Left ventricle myocardium superior (tissue), 1 donor: ENCODE measurements at regions not wholly inside any gene's neighbourhood (a gene's known extent, or its start where the extent isn't known, plus 50 kb on each side); places are given as distances from the start of the nearest gene placed in this dataset.

Source experiments
- ATAC-seq: fragments of 200-7000 bp; cut with Tn5 transposase; one replicate; pipeline ENCODE4 v1.9.1; 2020; ENCODE audit warnings: mild to moderate bottlenecking, moderate library complexity
- DNase-seq: peaks from one replicate; pipeline ENCODE4 v3.0.0-alpha.2; 2020
- intact Hi-C: fragments of 100-400 bp; cut with micrococcal nuclease; formaldehyde crosslinking; loops from one replicate; pipeline ENCODE4 v1.11.0; 2022
- donor health status: DM: no; HTN: yes; CAD: no; lungs with severe emphysema.

GRCh38 chr2:51595836-51596235 lies 563.9 kb upstream of the NRXN1 start:
- DNase-seq (no peak), ATAC-seq (no peak)
- intact Hi-C loops: no loop called here

DNA sequence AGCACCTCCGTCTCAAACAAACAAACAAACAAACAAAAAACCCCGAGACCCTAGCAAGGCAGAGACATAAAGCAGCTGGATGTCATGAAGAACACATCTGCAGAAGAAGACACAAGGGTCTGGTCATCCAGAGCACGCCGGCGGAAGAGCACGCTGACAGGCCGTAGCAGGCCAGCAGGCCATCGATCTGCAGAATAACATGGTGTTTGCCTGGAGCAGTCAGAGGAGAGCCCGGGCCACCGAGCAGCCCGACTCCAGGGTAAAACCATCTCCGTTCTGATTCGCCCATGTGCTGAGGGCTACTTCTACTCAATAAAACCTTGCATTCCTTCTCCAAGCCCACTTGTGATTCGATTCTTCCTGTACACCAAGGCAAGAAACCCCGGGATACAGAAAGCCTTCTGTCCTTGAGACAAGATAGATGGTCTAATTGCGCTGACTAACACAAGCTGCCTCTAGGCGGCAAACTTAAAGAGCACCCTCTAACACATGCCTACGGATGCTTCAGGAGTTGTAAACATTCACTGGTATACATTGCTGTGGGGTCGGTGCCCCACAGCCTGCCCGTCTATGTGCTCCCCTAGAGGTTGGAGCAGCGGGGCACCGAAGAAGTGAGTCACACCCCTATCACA lies 549.8 kb upstream of the NRXN1 start:
- intact Hi-C loops: no loop called here
- ATAC-seq: no peak
- no peak for DNase-seq

GRCh38 chr2:51579412-51579811 lies 547.5 kb upstream of the NRXN1 start:
- intact Hi-C loops: no loop called here
- ATAC-seq (no peak), DNase-seq (no peak)

DNA sequence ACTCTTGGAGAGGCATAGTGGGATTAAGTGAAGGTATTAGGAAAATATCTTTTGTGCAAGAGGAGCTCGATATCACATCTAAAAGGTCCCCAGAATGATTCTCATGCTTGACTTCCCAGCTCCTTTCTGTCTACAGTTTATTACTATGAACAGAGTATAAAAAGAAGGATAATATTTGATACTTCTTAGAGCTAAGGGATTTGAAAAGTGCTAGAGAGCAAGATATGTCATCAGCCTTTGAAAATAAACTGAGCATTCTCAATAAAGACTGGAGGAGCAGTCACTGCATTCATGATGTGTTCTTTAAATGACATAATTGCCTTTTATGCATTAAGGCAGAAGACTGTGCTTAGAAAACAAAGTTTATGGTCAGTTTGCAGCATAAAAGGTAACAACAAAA lies 543.2 kb upstream of the NRXN1 start:
- no peak for ATAC-seq
- DNase-seq: no peak
- intact Hi-C loops: no loop called here

DNA sequence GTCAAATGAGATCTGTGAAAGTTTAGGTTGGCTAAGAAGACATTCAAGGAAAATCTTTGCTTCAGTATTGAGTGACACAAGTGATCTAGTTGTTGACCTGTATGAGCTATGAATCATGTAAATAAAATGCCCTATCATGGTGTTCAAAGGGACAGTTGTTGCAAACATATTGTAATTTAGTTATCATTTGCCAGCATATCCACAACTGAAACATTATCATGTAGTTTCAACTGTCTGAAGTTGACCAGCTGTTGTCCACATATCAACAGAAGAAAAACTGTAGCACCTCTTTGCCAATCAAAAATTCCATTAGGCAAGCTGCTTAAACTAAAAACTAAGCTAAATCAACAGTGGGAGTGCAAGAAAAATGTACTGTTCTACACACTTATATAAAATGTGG lies 527.1 kb upstream of the NRXN1 start:
- no peak for DNase-seq
- no peak for ATAC-seq
- intact Hi-C loops: no loop called here

GRCh38 chr2:51553476-51553875 lies 521.5 kb upstream of the NRXN1 start:
- DNase-seq (no peak), ATAC-seq (no peak)
- intact Hi-C loops: no loop called here

- DNase-seq: no peak
- intact Hi-C loops: no loop called here
- ATAC-seq: no peak
These were observed 503.8 kb upstream of the NRXN1 start for GRCh38 chr2:51535763-51536162.

- no peak for ATAC-seq
- intact Hi-C loops: no loop called here
- DNase-seq: no peak
These were observed 502.2 kb upstream of the NRXN1 start for GRCh38 chr2:51534166-51534565.

- ATAC-seq: no peak
- no peak for DNase-seq
- intact Hi-C loops: no loop called here
These were observed 496.2 kb upstream of the NRXN1 start for GRCh38 chr2:51528156-51528555.

- DNase-seq: no peak
- ATAC-seq: no peak
- intact Hi-C loops: no loop called here
These were observed 494.8 kb upstream of the NRXN1 start for GRCh38 chr2:51526766-51527165.

- intact Hi-C loops: no loop called here
- ATAC-seq (no peak), DNase-seq (no peak)
These were observed 484.7 kb upstream of the NRXN1 start for GRCh38 chr2:51516667-51517066.

DNA sequence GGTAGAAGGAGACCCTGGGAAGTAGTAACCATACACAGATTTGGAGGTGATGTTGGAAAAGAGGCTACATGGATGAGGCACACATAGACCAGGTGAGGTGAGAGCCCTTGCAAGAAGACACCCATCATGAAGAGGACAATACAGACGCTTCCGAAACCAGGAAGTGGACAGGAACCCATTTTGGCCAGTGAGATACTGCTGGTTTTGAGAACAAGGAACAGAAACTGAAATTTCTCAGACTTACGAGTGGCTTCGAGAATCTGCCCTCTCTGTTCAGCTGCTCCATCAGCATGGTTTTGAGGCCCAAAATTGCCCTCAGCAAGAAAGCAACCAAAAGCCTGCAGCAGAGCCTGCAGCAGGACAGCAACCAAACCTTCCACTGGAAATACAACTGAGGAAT lies 479.1 kb upstream of the NRXN1 start:
- intact Hi-C loops: no loop called here
- no peak for DNase-seq
- no peak for ATAC-seq

- intact Hi-C loops: no loop called here
- no peak for ATAC-seq
- no peak for DNase-seq
These were observed 478.4 kb upstream of the NRXN1 start for GRCh38 chr2:51510303-51510702.

GRCh38 chr2:51505533-51505932 lies 473.6 kb upstream of the NRXN1 start:
- ATAC-seq: no peak
- intact Hi-C loops: no loop called here
- no peak for DNase-seq

DNA sequence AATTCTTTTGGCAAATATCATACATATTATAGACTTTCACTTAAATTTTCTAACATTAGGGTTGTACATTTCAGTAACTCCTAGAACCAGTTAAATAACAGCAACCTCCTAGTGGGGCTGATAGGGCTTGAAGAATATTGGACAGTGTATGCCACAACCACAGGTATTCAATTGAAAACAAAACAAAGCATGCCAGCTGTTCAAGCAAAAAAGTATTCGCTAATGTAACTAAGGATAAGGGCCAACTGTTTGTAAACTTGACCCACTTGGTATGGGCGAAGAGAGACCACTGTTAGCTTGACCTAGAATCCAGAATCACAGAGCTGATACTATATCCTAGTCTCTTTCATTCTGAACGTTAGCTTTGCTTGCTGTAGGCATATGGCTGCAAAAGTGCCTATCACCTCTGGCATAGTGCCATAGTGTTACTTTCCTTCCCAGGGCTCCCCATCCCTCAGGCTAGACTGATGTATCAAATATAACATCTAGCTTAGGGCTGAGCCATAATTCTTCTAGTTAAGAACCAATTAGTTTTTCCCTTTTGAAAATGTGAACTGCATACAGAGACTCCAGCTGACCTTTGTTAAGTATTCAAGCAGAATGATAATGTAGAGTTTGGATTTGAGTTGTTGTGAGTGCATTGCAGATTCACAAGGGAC lies 458.8 kb upstream of the NRXN1 start:
- no peak for DNase-seq
- no peak for ATAC-seq
- intact Hi-C loops: no loop called here

DNA sequence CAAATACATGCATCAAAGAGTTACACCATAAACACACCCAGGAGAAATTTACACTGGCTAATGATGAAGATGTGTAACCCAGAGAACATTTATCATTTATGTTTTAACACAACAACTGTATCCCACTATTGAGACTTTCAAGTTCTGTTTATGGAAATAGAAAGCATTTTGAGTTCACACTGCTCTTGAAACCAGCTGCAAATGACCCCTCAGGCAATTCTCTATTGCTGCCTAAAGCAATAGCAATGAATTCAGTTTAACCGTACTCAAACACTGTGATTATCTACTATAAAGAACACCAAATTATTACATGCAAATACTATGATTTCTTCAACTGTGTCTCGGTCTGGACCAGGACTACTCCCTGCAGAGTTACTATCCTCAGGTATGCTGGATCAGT lies 452.7 kb upstream of the NRXN1 start:
- ATAC-seq (no peak), DNase-seq (no peak)
- intact Hi-C loops: no loop called here

GRCh38 chr2:51483720-51484119 lies 451.8 kb upstream of the NRXN1 start:
- intact Hi-C loops: no loop called here
- ATAC-seq (no peak), DNase-seq (no peak)

DNA sequence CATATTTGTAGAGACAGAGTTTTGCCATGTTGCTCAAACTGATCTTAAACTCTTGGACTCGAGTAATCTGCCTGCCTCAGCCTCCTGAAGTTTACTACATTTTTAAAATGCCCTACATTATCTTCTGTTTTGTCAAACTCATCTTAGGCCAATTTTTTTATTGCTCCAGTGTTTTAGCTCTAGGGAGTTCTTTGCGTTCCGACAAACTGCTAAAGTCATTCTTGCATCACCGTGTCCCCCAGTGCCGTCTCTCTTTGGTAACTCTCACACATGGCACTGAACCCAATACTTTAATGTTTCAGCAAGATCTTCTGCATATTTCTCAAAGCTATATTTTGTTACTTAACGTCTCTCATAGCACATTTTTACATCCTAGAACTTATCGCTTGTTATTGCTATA lies 440.9 kb upstream of the NRXN1 start:
- ATAC-seq (no peak), DNase-seq (no peak)
- intact Hi-C loops: no loop called here

DNA sequence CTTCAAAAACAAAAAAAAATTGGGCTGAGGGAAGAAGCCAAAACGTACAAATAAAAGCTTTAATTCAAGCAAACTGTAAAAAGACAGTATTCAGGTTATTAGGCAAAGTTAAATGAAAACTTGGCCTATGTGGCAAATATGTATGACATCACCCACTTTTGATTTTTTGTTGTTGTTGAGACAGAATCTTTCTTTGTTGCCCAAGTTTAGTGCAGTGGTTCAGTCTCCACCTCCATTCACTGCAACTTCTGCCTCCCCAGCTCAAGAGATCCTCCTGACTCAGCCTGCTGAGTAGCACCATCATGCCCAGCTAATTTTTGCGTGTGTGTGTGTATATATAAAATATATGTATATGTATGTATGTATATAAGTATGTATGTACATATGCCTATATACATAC lies 440.4 kb upstream of the NRXN1 start:
- intact Hi-C loops: no loop called here
- DNase-seq (no peak), ATAC-seq (no peak)

GRCh38 chr2:51469102-51469501 lies 437.2 kb upstream of the NRXN1 start:
- ATAC-seq (no peak), DNase-seq (no peak)
- intact Hi-C loops: no loop called here

DNA sequence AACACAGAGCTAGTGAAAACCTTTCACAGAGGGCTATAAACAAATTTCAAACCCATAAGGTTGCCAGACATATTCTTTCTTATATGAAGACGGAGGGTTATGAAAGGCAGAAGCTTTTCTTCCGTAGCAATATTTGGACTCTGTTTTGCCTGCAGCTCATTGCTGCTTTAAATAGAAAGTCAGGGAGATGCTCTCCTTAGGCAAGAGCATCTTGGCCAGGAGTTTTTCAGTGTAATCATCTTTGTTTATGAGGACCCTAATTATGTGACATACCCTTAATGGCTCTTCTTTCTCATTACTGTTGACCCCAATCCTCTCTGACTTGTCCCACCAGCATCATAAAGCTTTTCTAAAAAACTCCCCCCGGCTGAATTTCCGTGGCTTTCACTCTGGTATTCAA lies 433.4 kb upstream of the NRXN1 start:
- no peak for ATAC-seq
- intact Hi-C loops: no loop called here

GRCh38 chr2:51454177-51454576 lies 422.2 kb upstream of the NRXN1 start:
- no peak for ATAC-seq
- DNase-seq: no peak
- intact Hi-C loops: no loop called here

More for the DNA sequence above, 433.4 kb upstream of the NRXN1 start:
- no peak for DNase-seq
